Gastrocnemius medialis (tissue), 4 donors: ENCODE measurements at regions not wholly inside any gene's neighbourhood (a gene's known extent, or its start where the extent isn't known, plus 50 kb on each side); places are given as distances from the start of the nearest gene placed in this dataset.

Experiments
- ATAC-seq, 2 donors: fragments of 150-250 bp; one replicate each; pipeline ENCODE4 v1.9.1; 2016
- DNase-seq, 2 donors: peaks; one replicate each; pipeline ENCODE4 v3.0.0-alpha.2; 2019
- H3K27ac ChIP-seq, 4 donors: fragments of 200-600 bp; sonication (generic); 1 replicate in 1 of 4; 2 replicates in 3 of 4; pipeline ENCODE4 v1.5.1; 2016 to 2018; ENCODE audit warnings: mild to moderate bottlenecking in 2 of 4, moderate library complexity in 1 of 4
- H3K27me3 ChIP-seq, 3 donors: fragments of 200-600 bp; sonication (generic) in 2 of 3; 1 replicate in 1 of 3; 2 replicates in 2 of 3; pipeline versions ENCODE4 v1.5.1 to v1.6.0; 2016 to 2019; ENCODE audit warnings: mild to moderate bottlenecking in 1 of 3, moderate library complexity in 1 of 3
- H3K36me3 ChIP-seq, 2 donors: fragments of 200-600 bp; sonication (generic) in 1 of 2; one replicate each; pipeline ENCODE4 v1.5.1; 2017 to 2018
- H3K4me1 ChIP-seq, 2 donors: fragments of 200-600 bp; sonication (generic) in 1 of 2; one replicate each; pipeline ENCODE4 v1.5.1; 2016 to 2017; ENCODE audit warnings: mild to moderate bottlenecking in 2 of 2
- H3K4me3 ChIP-seq, 4 donors: fragments of 200-600 bp; sonication (generic) in 3 of 4; 1 replicate in 1 of 4; 2 replicates in 3 of 4; pipeline ENCODE4 v1.5.1; 2016 to 2019; ENCODE audit warnings: mild to moderate bottlenecking in 2 of 4
- H3K9me3 ChIP-seq, 3 donors: fragments of 200-600 bp; sonication (generic) in 2 of 3; 1 replicate in 1 of 3; 2 replicates in 2 of 3; pipeline ENCODE4 v1.5.1; 2016 to 2019
- POLR2A ChIP-seq, 2 donors: fragments of 450-650 bp; IDR thresholded peaks; one replicate each; pipeline ENCODE4 v1.6.1; 2017; ENCODE audit warnings: antibody characterized with exemption in 2 of 2, mild to moderate bottlenecking in 2 of 2, moderate library complexity in 2 of 2
- in situ Hi-C, 4 donors: fragments of 200-750 bp; cut with MboI; loops; one replicate each; pipeline versions ENCODE4 v1.15.0 to v1.8.0; 2017; ENCODE audit warnings: low sequenced_read_pairs in 4 of 4
- intact Hi-C: fragments of 100-400 bp; cut with DNase I; formaldehyde crosslinking; loops from one replicate; pipeline ENCODE4 v1.15.1; 2023; ENCODE audit warnings: low total_unique reads
- TF ChIP-seq, protein P1 (sequence below), 5 experiments: fragments of 450-650 bp in 3 of 5; fragments of 200-600 bp in 2 of 5; sonication (generic) in 2 of 5; IDR thresholded peaks in 4 of 5; conservative IDR thresholded peaks in 1 of 5; 1 replicate in 4 of 5; 2 replicates in 1 of 5; pipeline ENCODE4 v1.5.1; 2016 to 2019; ENCODE audit warnings: antibody characterized with exemption in 5 of 5, mild to moderate bottlenecking in 3 of 5, moderate library complexity in 3 of 5

DNA sequence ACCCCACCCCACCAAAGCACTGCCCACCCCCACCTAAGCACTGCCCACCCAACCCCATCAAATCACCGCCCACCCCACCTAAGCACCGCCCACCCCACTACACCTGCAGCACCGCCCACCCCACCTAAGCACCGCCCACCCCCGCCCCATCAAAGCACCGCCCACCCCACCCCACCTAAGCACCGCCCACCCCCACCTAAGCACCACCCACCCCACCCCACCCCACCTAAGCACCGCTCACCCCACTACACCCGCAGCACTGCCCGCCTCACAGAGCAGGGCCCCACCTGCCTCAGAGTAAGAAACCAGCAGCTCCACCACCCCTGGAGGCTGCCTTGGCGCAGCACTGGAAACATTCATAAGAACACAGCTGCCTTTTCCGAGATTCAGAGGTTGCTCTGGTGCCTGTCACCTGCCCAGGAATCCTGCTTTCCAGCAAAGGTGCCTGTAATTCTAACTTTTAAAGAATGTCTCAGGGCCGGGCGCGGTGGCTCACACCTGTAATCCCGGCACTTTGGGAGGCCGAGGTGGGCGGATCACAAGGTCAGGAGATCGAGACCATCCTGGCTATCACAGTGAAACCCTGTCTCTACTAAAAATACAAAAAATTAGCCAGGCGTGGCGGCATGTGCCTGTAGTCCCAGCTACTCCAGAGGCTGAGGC, 148.2 kb downstream of the BMP7 start:
- TF ChIP-seq, protein P1, sequence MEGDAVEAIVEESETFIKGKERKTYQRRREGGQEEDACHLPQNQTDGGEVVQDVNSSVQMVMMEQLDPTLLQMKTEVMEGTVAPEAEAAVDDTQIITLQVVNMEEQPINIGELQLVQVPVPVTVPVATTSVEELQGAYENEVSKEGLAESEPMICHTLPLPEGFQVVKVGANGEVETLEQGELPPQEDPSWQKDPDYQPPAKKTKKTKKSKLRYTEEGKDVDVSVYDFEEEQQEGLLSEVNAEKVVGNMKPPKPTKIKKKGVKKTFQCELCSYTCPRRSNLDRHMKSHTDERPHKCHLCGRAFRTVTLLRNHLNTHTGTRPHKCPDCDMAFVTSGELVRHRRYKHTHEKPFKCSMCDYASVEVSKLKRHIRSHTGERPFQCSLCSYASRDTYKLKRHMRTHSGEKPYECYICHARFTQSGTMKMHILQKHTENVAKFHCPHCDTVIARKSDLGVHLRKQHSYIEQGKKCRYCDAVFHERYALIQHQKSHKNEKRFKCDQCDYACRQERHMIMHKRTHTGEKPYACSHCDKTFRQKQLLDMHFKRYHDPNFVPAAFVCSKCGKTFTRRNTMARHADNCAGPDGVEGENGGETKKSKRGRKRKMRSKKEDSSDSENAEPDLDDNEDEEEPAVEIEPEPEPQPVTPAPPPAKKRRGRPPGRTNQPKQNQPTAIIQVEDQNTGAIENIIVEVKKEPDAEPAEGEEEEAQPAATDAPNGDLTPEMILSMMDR (IDR thresholded peaks at IDR 0.05 in 4 of 5, conservative IDR thresholded peaks at IDR 0.05 in 1 of 5) = no peak
- TF ChIP-seq POLR2A (IDR thresholded peaks at IDR 0.05) = no peak

More for the DNA sequence above, 148.2 kb downstream of the BMP7 start:
- DNase-seq (no peak), ATAC-seq (no peak)
- Histone ChIP-seq H3K4me1 (no peaks in the 10 kb centered on the region), H3K4me3 (no peak overlapping the region), H3K27me3 (no peaks in the 10 kb centered on the region), H3K9me3 (no peaks in the 10 kb centered on the region), H3K36me3 (no peaks in the 10 kb centered on the region), H3K27ac (no peak overlapping the region)
- in situ Hi-C loops (no loop called here), intact Hi-C loops (no loop called here)
